PFSK-1 (cell line): ENCODE measurements at regions not wholly inside any gene's neighbourhood (a gene's known extent, or its start where the extent isn't known, plus 50 kb on each side); places are given as distances from the start of the nearest gene placed in this dataset.

Experiments
- FOXP2 ChIP-seq: optimal IDR thresholded peaks from 2 replicates; pipeline ENCODE3; 2011; ENCODE audit warnings: borderline replicate concordance, control low read depth, inconsistent platforms; ENCODE audit not compliant: insufficient read depth; ENCODE audit errors: extremely low read length, extremely low read depth
- POLR2AphosphoS5 ChIP-seq: IDR thresholded peaks from 2 replicates; pipeline ENCODE4 v1.6.1; 2012; ENCODE audit warnings: low read depth, mild to moderate bottlenecking, control low read depth, low read length, moderate library complexity
- SIN3A ChIP-seq: IDR thresholded peaks from 2 replicates; pipeline ENCODE4 v1.6.1; 2012; ENCODE audit warnings: mild to moderate bottlenecking, low read length, moderate library complexity, borderline replicate concordance; ENCODE audit not compliant: insufficient read depth

DNA sequence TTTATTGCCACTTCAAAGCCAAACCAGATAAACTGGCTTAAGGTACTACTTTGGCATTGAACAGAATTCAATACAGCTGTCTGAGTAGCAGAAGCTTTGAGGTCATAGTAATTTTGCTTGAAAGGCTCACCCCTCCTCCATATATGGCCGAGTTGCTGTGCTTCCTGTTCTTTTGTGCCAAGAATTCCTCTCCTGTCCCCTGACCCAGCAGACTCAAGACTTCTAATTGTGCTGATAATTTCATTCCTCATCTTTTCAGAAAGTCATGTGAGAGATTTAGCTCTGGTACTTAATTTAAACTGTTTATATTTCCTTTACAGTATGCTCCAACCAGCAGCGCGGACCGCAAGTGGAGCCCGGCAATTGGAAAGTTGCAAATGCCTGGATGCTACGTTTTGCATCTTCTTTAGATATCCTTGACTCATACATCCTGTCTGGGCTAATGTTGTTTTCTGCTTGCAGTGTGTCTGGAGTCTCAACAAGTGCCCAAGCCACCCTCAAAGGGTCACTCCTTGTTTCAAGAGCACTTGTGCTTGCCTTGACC lies 373.4 kb downstream of the PDGFC start:
- no peak for TF ChIP-seq POLR2AphosphoS5
- no peak for TF ChIP-seq FOXP2
- 0 out of 2 replicates have a peak, but pooled peaks have one; percentile 7 for TF ChIP-seq SIN3A
